A673 (cell line): ENCODE measurements at regions not wholly inside any gene's neighbourhood (a gene's known extent, or its start where the extent isn't known, plus 50 kb on each side); places are given as distances from the start of the nearest gene placed in this dataset.
"Not testable (repeated sequence)": the region's sequence is repeated elsewhere in the genome, so short reads cannot be mapped to it uniquely, and the experiment has no call there.

Experiments
- BruUV-seq: library from RNA; stranded (reverse); fragments of 400-500 nt; replicated peaks from 2 replicates; lab custom pipeline; 2021; lab: Mats Ljungman, UMichigan
- CTCF ChIA-PET: fragments of 300-600 bp; sonication (Branson Sonifier 250); formaldehyde crosslinking; loops from one replicate; lab custom pipeline; 2022; ENCODE audit warnings: antibody characterized with exemption; lab: Charles Lee
- POLR2A ChIA-PET: fragments of 300-600 bp; sonication (Branson Sonifier 250); formaldehyde crosslinking; loops from one replicate; lab custom pipeline; 2022; ENCODE audit warnings: antibody characterized with exemption; ENCODE audit not compliant: low non-redundant PET; lab: Charles Lee
- DNase-seq: peaks from one replicate; pipeline ENCODE4 v3.0.0-alpha.2; 2015; ENCODE audit warnings: low spot score
- H3K27ac ChIP-seq: fragments of 200-600 bp; sonication (generic); 2 replicates; pipeline ENCODE4 v1.5.1; 2016; ENCODE audit warnings: mixed run types, low read depth, mild to moderate bottlenecking, mixed read lengths, antibody characterized with exemption, low read length; ENCODE audit not compliant: poor library complexity, severe bottlenecking
- H3K27me3 ChIP-seq: fragments of 200-600 bp; sonication (generic); replicated peaks from 2 replicates; pipeline ENCODE4 v1.6.1; 2017; ENCODE audit warnings: mixed run types, low read depth, mild to moderate bottlenecking, mixed read lengths, antibody characterized with exemption, low read length; ENCODE audit not compliant: insufficient read depth, poor library complexity
- H3K36me3 ChIP-seq: fragments of 200-600 bp; sonication (generic); 2 replicates; pipeline ENCODE4 v1.6.1; 2016; ENCODE audit warnings: mixed run types, mild to moderate bottlenecking, mixed read lengths, antibody characterized with exemption, low read length; ENCODE audit not compliant: insufficient read depth, poor library complexity, severe bottlenecking
- H3K4me1 ChIP-seq: fragments of 200-600 bp; sonication (generic); 2 replicates; pipeline ENCODE4 v1.6.1; 2017; ENCODE audit warnings: mixed run types, mild to moderate bottlenecking, mixed read lengths, antibody characterized with exemption, low read length; ENCODE audit not compliant: insufficient read depth, poor library complexity, severe bottlenecking
- H3K4me3 ChIP-seq: fragments of 200-600 bp; sonication (generic); 2 replicates; pipeline ENCODE4 v1.5.1; 2016; ENCODE audit warnings: low read depth, mixed run types, mild to moderate bottlenecking, mixed read lengths, low read length; ENCODE audit not compliant: poor library complexity, severe bottlenecking
- H3K9me3 ChIP-seq: fragments of 200-600 bp; sonication (generic); 2 replicates; pipeline ENCODE4 v1.6.1; 2016; ENCODE audit warnings: mixed run types, low read depth, mild to moderate bottlenecking, mixed read lengths, antibody characterized with exemption, low read length; ENCODE audit not compliant: poor library complexity, severe bottlenecking
- CTCF ChIP-seq: fragments of 300-800, 200-600 bp; sonication (generic); conservative IDR thresholded peaks from 2 replicates; pipeline ENCODE4 v1.5.1; 2017; ENCODE audit warnings: low read depth, mild to moderate bottlenecking, antibody characterized with exemption, low read length, moderate library complexity, mixed read lengths
- EZH2 ChIP-seq: fragments of 200-600 bp; sonication (generic); IDR thresholded peaks from 2 replicates; pipeline ENCODE4 v1.6.1; 2017; ENCODE audit warnings: borderline replicate concordance, low read depth, mild to moderate bottlenecking, mixed read lengths, antibody characterized with exemption, low read length; ENCODE audit not compliant: poor library complexity, severe bottlenecking
- intact Hi-C: fragments of 100-400 bp; cut with micrococcal nuclease; formaldehyde crosslinking; loops from one replicate; pipeline ENCODE4 v1.10.0; 2022; ENCODE audit not compliant: unreplicated experiment

GRCh38 chr11:122584670-122585069 lies 70.9 kb upstream of the UBASH3B start:
- ChIA-PET CTCF (no interaction called here), POLR2A (no interaction called here)
- Histone ChIP-seq H3K27me3 (no peaks in the 10 kb centered on the region), H3K27ac (no peak overlapping the region), H3K4me3 (no peak overlapping the region), H3K9me3 (no peaks in the 10 kb centered on the region), H3K4me1 (no peaks in the 10 kb centered on the region), H3K36me3 (no peaks in the 10 kb centered on the region)
- intact Hi-C loops: loop anchor here (5.0 to 10.0 kb wide), 2 partner anchors 372 to 930 kb away; no protein-coding TSS in a partner anchor
- TF ChIP-seq EZH2: no peak
- TF ChIP-seq CTCF: no peak
- no TSS peak for BruUV-seq
- no peak for DNase-seq

DNA sequence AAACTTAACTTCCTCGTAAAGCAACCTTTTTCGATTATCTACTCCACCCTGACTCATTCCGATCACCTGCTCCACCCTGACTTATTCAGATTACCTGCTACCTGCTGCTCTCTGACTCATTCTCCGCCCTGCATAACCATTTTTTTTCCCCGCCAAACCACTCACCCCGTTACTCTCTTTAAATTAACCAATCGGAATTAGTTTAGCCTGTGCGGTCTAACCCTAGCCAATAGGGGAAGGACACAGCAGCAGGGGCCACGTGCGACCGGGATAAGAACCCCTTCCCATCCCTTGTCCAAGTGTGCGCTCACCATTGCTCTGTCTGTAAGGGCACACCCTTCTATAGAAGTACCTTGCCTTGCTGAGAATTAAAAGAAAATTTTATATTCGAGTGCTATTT lies 75.5 kb upstream of the UBASH3B start:
- not testable (repeated sequence) for DNase-seq, H3K27ac ChIP-seq

GRCh38 chr11:122578171-122578825 lies 77.2 kb upstream of the UBASH3B start:
- no peak overlapping the region for H3K4me3 ChIP-seq
- CTCF ChIA-PET: interaction anchor here (0.6 to 1.2 kb wide), 4 partner anchors 285 to 481 kb away, joined by 3 read pairs; no protein-coding TSS in a partner anchor
- no peaks in the 10 kb centered on the region for H3K36me3 ChIP-seq
- intact Hi-C loops: no loop called here
- H3K9me3 ChIP-seq: no peaks in the 10 kb centered on the region
- H3K27ac ChIP-seq: no peak overlapping the region
- POLR2A ChIA-PET: no interaction called here
- no peaks in the 10 kb centered on the region for H3K27me3 ChIP-seq
- TF ChIP-seq CTCF: peak; percentile 63
- no peak for TF ChIP-seq EZH2
- BruUV-seq: no TSS peak
- peak; percentile 58 for DNase-seq
- no peaks in the 10 kb centered on the region for H3K4me1 ChIP-seq

More for the DNA sequence above, 75.5 kb upstream of the UBASH3B start:
- intact Hi-C loops: loop anchor here (2.0 to 10.0 kb wide), 5 partner anchors 55 to 925 kb away; no protein-coding TSS in a partner anchor
- H3K9me3 ChIP-seq, H3K27me3 ChIP-seq, POLR2A ChIA-PET, H3K36me3 ChIP-seq, H3K4me1 ChIP-seq, BruUV-seq, H3K4me3 ChIP-seq: not testable (repeated sequence)
- CTCF ChIA-PET: interaction anchor here (0.6 to 1.5 kb wide), 8 partner anchors 10 to 1128 kb away, joined by 3 to 7 read pairs (median 3); partner anchors contain the start of gene SORL1
